Astrocyte (in vitro differentiated cells and primary cell): ENCODE measurements at regions not wholly inside any gene's neighbourhood (a gene's known extent, or its start where the extent isn't known, plus 50 kb on each side); places are given as distances from the start of the nearest gene placed in this dataset.

Experiments used
- EZH2 ChIP-seq: IDR thresholded peaks from 2 replicates; pipeline ENCODE4 v1.6.1; 2012; ENCODE audit warnings: mild to moderate bottlenecking, low read length, inconsistent platforms; ENCODE audit not compliant: insufficient read depth
- TF ChIP-seq, protein P1 (sequence below): IDR thresholded peaks from 2 replicates; pipeline ENCODE4 v1.5.1; 2011; ENCODE audit warnings: low read depth, mild to moderate bottlenecking, inconsistent platforms, low read length, moderate library complexity; ENCODE audit not compliant: insufficient read depth

DNA sequence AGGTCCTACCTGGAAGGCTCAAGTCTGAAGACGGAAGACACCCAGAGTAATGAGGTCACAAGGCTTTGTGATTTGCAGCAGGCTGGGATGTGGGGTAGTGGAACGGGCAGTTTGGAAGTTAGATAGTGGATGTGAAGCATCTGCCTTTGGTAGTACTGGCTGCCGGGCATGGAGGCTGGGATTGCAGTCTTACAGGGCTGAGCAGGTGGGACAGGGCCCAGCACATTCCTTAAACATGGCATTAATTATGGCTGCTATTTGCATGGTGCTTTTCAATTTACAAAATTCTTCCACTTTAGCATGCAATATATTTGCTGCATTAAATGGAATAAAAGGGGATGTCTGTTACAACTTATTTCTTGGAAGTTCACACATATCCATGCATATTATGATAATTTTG is 161.2 kb downstream of the UTP18 start:
- TF ChIP-seq, protein P1, sequence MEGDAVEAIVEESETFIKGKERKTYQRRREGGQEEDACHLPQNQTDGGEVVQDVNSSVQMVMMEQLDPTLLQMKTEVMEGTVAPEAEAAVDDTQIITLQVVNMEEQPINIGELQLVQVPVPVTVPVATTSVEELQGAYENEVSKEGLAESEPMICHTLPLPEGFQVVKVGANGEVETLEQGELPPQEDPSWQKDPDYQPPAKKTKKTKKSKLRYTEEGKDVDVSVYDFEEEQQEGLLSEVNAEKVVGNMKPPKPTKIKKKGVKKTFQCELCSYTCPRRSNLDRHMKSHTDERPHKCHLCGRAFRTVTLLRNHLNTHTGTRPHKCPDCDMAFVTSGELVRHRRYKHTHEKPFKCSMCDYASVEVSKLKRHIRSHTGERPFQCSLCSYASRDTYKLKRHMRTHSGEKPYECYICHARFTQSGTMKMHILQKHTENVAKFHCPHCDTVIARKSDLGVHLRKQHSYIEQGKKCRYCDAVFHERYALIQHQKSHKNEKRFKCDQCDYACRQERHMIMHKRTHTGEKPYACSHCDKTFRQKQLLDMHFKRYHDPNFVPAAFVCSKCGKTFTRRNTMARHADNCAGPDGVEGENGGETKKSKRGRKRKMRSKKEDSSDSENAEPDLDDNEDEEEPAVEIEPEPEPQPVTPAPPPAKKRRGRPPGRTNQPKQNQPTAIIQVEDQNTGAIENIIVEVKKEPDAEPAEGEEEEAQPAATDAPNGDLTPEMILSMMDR, result no peak
- TF ChIP-seq EZH2, result no peak
